ENCODE measurements at regions not wholly inside any gene's neighbourhood (a gene's known extent, or its start where the extent isn't known, plus 50 kb on each side); places are given as distances from the start of the nearest gene placed in this dataset.

DNA sequence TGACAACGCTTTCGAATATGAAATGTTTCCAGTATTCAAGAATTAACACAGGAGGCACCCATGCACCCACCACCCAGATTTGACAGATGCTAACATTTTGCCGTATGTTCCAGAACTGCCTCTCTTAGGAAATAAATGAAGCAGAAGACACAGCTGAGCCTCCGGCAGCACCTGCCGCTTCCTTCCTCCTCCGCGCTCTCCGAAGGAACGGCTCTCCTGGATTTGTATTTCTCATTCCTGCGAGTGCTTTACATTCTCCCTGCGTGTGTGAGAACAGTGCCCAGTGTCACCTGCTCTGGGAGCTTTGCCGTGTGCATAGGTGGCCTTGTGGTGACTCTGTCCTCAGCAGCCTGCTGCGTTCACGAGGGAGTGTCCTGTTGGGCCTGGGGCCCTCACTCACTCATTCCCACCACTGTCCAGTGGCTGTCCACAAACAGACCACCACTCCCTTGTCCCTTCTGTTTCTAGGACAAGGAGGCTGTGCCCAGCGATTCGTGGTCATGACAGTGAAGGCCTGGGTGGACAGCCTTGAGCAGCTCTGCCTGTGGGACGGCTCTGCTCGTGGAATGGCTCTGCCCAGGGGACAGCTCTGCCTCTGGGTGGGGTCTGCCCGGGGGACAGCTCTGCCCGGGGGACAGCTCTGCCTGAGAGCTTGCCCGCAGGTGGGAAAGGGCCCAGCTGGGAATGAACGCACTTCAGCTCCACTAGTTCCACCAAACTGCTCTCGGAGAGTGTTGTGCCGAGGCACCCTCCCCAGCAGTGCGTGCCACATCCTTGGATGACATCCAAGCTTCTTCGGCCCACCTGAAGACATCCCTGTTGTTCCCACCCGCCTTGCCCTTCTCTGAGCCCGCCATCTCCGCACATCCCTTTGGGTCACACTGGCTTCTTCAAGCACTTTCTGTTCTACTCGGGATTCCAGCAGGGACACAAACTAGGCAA is 170.5 kb upstream of the PPP1R26 start:
- Mint-ChIP-seq H3K9me3 (peaks cover 3% of the 10 kb centered on the region), H3K27me3 (peaks cover 36% of the 10 kb centered on the region), H3K4me3 (no peak overlapping the region), H3K36me3 (ENCODE audit: low read depth) (no peaks in the 10 kb centered on the region), H3K4me1 (no peaks in the 10 kb centered on the region), H3K27ac (no peak overlapping the region)
- ATAC-seq (replicated peaks) = no peak

DNA sequence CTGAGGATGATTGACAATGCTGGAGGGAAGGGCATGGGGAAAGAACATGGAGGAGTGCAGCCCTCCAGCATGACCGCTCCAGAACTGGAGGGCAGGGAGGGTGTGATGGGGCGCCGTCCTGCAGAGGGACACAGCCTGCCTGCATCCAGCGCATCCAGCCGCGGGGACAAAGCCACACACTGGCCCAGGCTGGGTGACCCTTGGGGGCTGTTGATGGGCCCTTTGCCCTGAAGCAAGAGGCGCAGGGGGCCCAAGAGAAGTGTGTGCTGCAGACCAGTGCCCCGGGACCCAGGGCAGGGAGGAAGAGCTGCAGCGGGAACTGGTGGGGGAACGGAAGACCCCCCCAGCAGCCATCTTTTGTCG is 169.8 kb upstream of the PPP1R26 start:
- peaks cover 34% of the 10 kb centered on the region for H3K27me3 Mint-ChIP-seq
- peaks cover 3% of the 10 kb centered on the region for H3K9me3 Mint-ChIP-seq
- H3K36me3 Mint-ChIP-seq (ENCODE audit: low read depth) = no peaks in the 10 kb centered on the region
- no peak for ATAC-seq (replicated peaks)
- no peak overlapping the region for H3K4me3 Mint-ChIP-seq
- no peak overlapping the region for H3K27ac Mint-ChIP-seq
- no peaks in the 10 kb centered on the region for H3K4me1 Mint-ChIP-seq

- H3K27me3 Mint-ChIP-seq = peaks cover 34% of the 10 kb centered on the region
- no peak overlapping the region for H3K4me3 Mint-ChIP-seq
- ATAC-seq (replicated peaks) = no peak
- H3K36me3 Mint-ChIP-seq (ENCODE audit: low read depth) = no peaks in the 10 kb centered on the region
- peaks cover 3% of the 10 kb centered on the region for H3K9me3 Mint-ChIP-seq
- no peak overlapping the region for H3K27ac Mint-ChIP-seq
- H3K4me1 Mint-ChIP-seq = no peaks in the 10 kb centered on the region
These were observed 169.4 kb upstream of the PPP1R26 start for GRCh38 chr9:135310134-135310533.

DNA sequence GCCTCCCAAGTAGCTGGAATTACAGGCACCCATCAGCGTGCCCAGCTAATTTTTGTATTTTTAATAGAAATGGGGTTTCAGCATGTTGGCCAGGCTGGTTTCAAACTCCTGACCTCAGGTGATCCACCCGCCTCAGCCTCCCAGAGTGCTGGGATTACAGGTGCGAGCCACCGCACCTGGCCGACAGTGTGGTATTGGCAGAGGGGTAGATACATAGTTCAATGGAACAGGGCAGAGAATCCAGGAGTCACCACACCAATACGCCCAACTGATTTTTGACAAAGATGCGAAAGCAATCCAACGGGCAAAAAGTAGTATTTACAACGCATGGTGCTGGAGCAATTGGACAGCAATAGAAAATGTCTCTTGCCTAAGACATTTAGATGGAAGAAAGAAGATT is 164.0 kb upstream of the PPP1R26 start:
- Mint-ChIP-seq H3K4me1 (no peaks in the 10 kb centered on the region), H3K36me3 (ENCODE audit: low read depth) (no peaks in the 10 kb centered on the region), H3K4me3 (no peak overlapping the region), H3K27me3 (peaks cover 16% of the 10 kb centered on the region), H3K27ac (no peak overlapping the region), H3K9me3 (peaks cover 3% of the 10 kb centered on the region)
- ATAC-seq (replicated peaks) = no peak

- Mint-ChIP-seq H3K9me3 (no peaks in the 10 kb centered on the region), H3K36me3 (ENCODE audit: low read depth) (no peaks in the 10 kb centered on the region), H3K4me3 (no peak overlapping the region), H3K4me1 (no peaks in the 10 kb centered on the region), H3K27me3 (peaks cover 5% of the 10 kb centered on the region), H3K27ac (no peak overlapping the region)
- ATAC-seq (replicated peaks) = no peak
These were observed 159.3 kb upstream of the PPP1R26 start for GRCh38 chr9:135320331-135320730.

- Mint-ChIP-seq H3K27ac (no peak overlapping the region), H3K4me1 (no peaks in the 10 kb centered on the region), H3K9me3 (no peaks in the 10 kb centered on the region), H3K27me3 (peaks cover 9% of the 10 kb centered on the region), H3K36me3 (ENCODE audit: low read depth) (no peaks in the 10 kb centered on the region), H3K4me3 (no peak overlapping the region)
- no peak for ATAC-seq (replicated peaks)
These were observed 158.6 kb upstream of the PPP1R26 start for GRCh38 chr9:135320943-135321342.

GRCh38 chr9:135321580-135321979 is 158.0 kb upstream of the PPP1R26 start:
- H3K4me1 Mint-ChIP-seq = no peaks in the 10 kb centered on the region
- peaks cover 10% of the 10 kb centered on the region for H3K27me3 Mint-ChIP-seq
- no peak overlapping the region for H3K4me3 Mint-ChIP-seq
- ATAC-seq (replicated peaks) = no peak
- no peak overlapping the region for H3K27ac Mint-ChIP-seq
- H3K36me3 Mint-ChIP-seq (ENCODE audit: low read depth) = no peaks in the 10 kb centered on the region
- no peaks in the 10 kb centered on the region for H3K9me3 Mint-ChIP-seq

- H3K27ac Mint-ChIP-seq = no peak overlapping the region
- H3K27me3 Mint-ChIP-seq = peaks cover 16% of the 10 kb centered on the region
- no peaks in the 10 kb centered on the region for H3K9me3 Mint-ChIP-seq
- no peak overlapping the region for H3K4me3 Mint-ChIP-seq
- no peaks in the 10 kb centered on the region for H3K36me3 Mint-ChIP-seq (ENCODE audit: low read depth)
- H3K4me1 Mint-ChIP-seq = no peaks in the 10 kb centered on the region
- no peak for ATAC-seq (replicated peaks)
These were observed 155.3 kb upstream of the PPP1R26 start for GRCh38 chr9:135324329-135324728.

- Mint-ChIP-seq H3K4me3 (no peak overlapping the region), H3K9me3 (no peaks in the 10 kb centered on the region), H3K4me1 (no peaks in the 10 kb centered on the region), H3K36me3 (ENCODE audit: low read depth) (no peaks in the 10 kb centered on the region), H3K27ac (no peak overlapping the region), H3K27me3 (peaks cover 13% of the 10 kb centered on the region)
- no peak for ATAC-seq (replicated peaks)
These were observed 153.4 kb upstream of the PPP1R26 start for GRCh38 chr9:135326141-135326540.

GRCh38 chr9:135326633-135327152 is 152.9 kb upstream of the PPP1R26 start:
- ATAC-seq (replicated peaks) = no peak
- Mint-ChIP-seq H3K4me3 (no peak overlapping the region), H3K4me1 (no peaks in the 10 kb centered on the region), H3K27me3 (peaks cover 13% of the 10 kb centered on the region), H3K36me3 (ENCODE audit: low read depth) (no peaks in the 10 kb centered on the region), H3K9me3 (no peaks in the 10 kb centered on the region), H3K27ac (no peak overlapping the region)

GRCh38 chr9:135328485-135329417 is 150.8 kb upstream of the PPP1R26 start:
- Mint-ChIP-seq H3K27me3 (peaks cover 10% of the 10 kb centered on the region), H3K4me1 (no peaks in the 10 kb centered on the region), H3K9me3 (no peaks in the 10 kb centered on the region), H3K36me3 (ENCODE audit: low read depth) (no peaks in the 10 kb centered on the region), H3K27ac (no peak overlapping the region), H3K4me3 (no peak overlapping the region)
- ATAC-seq (replicated peaks) = no peak

DNA sequence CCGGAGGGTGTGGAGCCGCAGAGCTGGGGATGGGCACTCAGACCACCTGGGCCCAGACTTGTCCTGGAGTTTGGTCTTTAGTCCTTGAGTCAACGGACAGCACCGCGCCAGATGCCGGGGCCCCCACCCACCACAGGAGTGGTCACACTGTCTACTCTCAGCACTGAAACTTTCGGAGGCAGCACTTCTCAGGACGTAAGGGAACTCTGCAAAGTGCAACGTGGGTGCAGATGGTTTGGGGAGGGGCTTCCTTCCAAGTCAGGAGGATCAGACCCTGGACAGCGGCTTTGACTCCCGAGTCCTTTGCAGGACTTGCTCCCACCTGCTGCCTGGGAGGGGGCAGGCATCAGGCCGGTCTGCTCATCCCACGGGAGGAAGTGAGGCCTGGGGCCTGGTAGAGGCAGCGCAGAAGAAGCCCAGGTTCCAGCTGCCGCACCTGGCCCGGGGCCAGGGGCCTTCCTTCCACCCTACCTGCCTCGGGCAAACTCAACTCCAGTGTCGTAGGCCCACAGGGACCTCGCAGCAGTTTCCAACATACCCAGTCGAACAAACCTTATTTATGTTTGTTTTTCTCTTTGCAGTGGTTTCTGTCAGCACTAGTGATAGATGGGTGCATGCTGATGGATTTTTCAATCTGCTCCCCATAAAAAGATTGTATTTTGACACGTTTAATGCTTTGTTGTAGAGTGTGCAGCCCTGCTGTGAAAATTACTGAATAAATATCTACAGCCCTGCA is 149.8 kb upstream of the PPP1R26 start:
- H3K36me3 Mint-ChIP-seq (ENCODE audit: low read depth) = no peaks in the 10 kb centered on the region
- ATAC-seq (replicated peaks) = no peak
- H3K4me3 Mint-ChIP-seq = no peak overlapping the region
- H3K4me1 Mint-ChIP-seq = no peaks in the 10 kb centered on the region
- no peak overlapping the region for H3K27ac Mint-ChIP-seq
- peaks cover 10% of the 10 kb centered on the region for H3K27me3 Mint-ChIP-seq
- no peaks in the 10 kb centered on the region for H3K9me3 Mint-ChIP-seq

DNA sequence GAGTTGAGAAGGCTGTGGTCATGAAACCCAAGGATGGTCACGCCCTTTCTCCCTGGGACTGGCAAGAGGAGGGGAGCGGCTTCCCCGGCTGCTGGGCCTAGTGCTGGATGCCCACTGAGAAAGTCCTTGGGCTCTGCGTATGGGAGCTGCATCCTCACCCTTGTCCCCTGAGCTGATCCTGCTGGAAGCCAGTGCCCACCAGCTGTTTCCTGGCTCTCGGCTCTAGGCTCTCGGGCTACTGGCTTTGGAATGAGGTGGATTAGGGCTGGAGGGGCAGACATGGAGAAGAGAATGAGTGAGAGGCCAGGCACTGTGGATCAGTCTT is 149.3 kb upstream of the PPP1R26 start:
- ATAC-seq (replicated peaks) = no peak
- no peak overlapping the region for H3K27ac Mint-ChIP-seq

More for the DNA sequence above, 149.3 kb upstream of the PPP1R26 start:
- H3K4me1 Mint-ChIP-seq = no peaks in the 10 kb centered on the region
- no peak overlapping the region for H3K4me3 Mint-ChIP-seq
- no peaks in the 10 kb centered on the region for H3K9me3 Mint-ChIP-seq
- peaks cover 10% of the 10 kb centered on the region for H3K27me3 Mint-ChIP-seq
- H3K36me3 Mint-ChIP-seq (ENCODE audit: low read depth) = no peaks in the 10 kb centered on the region

Data from activated T-helper 17 cell treated with anti-CD3 and anti-CD28 coated beads, Interleukin-2, amount 50 U/mL, for 72 hours (primary cell).